H1 (cell line): ENCODE measurements at regions not wholly inside any gene's neighbourhood (a gene's known extent, or its start where the extent isn't known, plus 50 kb on each side); places are given as distances from the start of the nearest gene placed in this dataset.

Experiments used
- TF ChIP-seq, protein P1 (sequence below): IDR thresholded peaks from 2 replicates; pipeline ENCODE4 v1.6.1; 2011; ENCODE audit warnings: low read length, improper control_type of control experiment

DNA sequence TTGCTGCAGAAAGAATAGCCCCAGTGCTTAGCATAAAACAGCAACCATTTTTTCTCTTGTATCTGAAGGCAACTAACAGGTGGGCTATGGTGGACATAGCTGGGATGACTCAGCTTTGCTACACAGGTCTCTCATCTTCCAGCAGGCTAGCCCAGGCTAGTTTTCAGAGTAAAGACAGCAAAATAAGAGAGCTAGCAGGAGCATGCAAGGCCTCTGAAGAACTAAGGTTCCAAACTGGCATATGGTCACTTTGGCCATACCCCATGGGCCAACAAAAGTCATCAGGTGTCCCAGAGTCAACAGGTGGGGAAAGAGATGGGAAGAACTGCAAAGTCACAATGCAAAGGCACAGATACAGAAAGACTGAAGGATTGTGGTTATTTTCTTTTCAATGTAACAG lies 571.6 kb upstream of the MGMT start (continued):
- TF ChIP-seq, protein P1, sequence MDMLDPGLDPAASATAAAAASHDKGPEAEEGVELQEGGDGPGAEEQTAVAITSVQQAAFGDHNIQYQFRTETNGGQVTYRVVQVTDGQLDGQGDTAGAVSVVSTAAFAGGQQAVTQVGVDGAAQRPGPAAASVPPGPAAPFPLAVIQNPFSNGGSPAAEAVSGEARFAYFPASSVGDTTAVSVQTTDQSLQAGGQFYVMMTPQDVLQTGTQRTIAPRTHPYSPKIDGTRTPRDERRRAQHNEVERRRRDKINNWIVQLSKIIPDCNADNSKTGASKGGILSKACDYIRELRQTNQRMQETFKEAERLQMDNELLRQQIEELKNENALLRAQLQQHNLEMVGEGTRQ, result no peak
